ENCODE measurements at regions not wholly inside any gene's neighbourhood (a gene's known extent, or its start where the extent isn't known, plus 50 kb on each side); places are given as distances from the start of the nearest gene placed in this dataset.

DNA sequence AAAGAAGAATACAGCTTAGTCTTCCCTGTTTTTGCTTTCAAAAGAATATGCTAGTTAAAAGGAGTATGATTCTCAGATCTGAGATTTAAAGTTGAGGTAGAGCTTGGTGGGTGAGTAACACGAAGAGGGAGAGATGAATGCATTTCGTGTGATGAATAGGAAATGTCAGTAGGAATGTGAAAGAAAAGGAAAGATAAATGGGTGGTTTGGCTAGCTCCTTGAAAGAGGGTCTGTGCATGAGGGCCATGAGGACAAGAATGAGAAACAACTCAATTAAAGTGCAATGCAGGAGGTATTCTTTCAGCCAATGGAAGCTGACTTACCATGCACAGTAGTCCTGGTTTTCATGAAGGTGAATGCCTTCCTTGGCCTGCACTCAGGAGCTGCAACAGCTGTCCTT is 248.2 kb downstream of the HNMT start:
- intact Hi-C loops (cut with DNase I), result no loop called here
- TF ChIP-seq, protein P1, sequence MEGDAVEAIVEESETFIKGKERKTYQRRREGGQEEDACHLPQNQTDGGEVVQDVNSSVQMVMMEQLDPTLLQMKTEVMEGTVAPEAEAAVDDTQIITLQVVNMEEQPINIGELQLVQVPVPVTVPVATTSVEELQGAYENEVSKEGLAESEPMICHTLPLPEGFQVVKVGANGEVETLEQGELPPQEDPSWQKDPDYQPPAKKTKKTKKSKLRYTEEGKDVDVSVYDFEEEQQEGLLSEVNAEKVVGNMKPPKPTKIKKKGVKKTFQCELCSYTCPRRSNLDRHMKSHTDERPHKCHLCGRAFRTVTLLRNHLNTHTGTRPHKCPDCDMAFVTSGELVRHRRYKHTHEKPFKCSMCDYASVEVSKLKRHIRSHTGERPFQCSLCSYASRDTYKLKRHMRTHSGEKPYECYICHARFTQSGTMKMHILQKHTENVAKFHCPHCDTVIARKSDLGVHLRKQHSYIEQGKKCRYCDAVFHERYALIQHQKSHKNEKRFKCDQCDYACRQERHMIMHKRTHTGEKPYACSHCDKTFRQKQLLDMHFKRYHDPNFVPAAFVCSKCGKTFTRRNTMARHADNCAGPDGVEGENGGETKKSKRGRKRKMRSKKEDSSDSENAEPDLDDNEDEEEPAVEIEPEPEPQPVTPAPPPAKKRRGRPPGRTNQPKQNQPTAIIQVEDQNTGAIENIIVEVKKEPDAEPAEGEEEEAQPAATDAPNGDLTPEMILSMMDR (IDR thresholded peaks at IDR 0.05), result no peak
- Histone ChIP-seq H3K36me3 (no peaks in the 10 kb centered on the region), H3K27ac (no peak overlapping the region), H3K4me1 (no peaks in the 10 kb centered on the region), H3K27me3 (ENCODE audit: low read depth) (no peaks in the 10 kb centered on the region), H3K4me3 (no peak overlapping the region), H3K9me3 (no peaks in the 10 kb centered on the region)
- no peak for DNase-seq
- no peak for ATAC-seq

DNA sequence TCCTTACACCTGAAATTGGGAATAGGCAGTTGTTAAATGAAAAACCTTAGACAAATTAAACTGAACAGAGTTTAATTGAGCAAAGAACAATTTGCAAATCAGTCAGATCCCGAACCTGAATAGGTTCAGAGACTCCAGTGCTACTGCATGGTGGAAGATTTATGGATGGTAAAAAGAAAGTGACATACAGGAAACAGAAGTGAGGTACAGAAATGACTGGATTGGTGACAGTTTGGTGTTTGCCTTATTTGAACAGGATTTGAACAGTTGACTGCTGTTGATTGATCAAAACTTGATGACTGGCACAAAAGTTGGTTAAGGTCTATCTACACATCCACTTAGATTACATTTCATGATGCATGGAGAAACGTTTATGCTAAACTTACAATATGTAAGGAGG is 248.8 kb downstream of the HNMT start:
- TF ChIP-seq, protein P1 (IDR thresholded peaks at IDR 0.05), result no peak
- Histone ChIP-seq H3K4me1 (no peaks in the 10 kb centered on the region), H3K27me3 (ENCODE audit: low read depth) (no peaks in the 10 kb centered on the region), H3K9me3 (no peaks in the 10 kb centered on the region), H3K36me3 (no peaks in the 10 kb centered on the region), H3K27ac (no peak overlapping the region), H3K4me3 (no peak overlapping the region)
- intact Hi-C loops (cut with DNase I), result no loop called here
- DNase-seq (no peak), ATAC-seq (no peak)

DNA sequence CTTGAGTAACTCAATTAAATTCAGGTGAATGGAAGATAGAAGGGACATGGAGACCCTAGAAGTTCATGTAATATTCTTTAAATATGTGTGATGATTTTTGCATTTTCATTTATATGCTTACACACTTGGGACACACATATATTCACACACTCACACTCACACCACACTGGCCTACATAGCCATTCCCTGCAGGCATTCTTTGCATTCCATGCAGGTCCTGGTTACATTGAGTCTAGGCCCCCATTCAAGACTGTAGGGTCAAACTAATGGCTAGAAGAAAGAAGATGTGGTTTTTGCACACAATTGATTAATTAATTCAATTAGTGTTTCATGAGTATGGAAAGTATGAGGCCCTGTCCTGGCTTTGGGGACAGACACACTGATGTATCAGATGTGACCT is 249.4 kb downstream of the HNMT start:
- Histone ChIP-seq H3K36me3 (no peaks in the 10 kb centered on the region), H3K27ac (no peak overlapping the region), H3K4me3 (no peak overlapping the region), H3K4me1 (no peaks in the 10 kb centered on the region), H3K9me3 (no peaks in the 10 kb centered on the region), H3K27me3 (ENCODE audit: low read depth) (no peaks in the 10 kb centered on the region)
- no peak for ATAC-seq
- no peak for DNase-seq
- TF ChIP-seq, protein P1 (IDR thresholded peaks at IDR 0.05), result no peak
- intact Hi-C loops (cut with DNase I), result no loop called here

DNA sequence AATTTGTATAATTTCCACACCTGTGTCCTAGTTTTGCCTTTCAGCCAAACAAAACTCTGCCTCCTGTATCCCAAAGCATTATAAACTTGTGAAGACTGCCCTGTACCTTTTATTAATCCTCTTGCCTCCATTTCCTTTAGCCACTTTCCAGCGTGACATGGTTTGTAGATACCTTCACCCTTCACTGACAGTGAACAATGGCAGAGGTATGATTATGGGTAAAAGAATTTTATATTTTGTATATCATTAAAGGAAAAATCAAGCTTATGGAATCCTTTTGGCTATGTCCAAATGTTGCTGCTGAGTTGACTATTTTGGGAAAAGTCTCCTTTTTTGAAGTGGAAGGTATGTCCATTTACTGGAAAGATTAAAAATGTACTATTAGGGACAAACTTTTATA is 251.7 kb downstream of the HNMT start:
- Histone ChIP-seq H3K27ac (no peak overlapping the region), H3K36me3 (no peaks in the 10 kb centered on the region), H3K4me1 (no peaks in the 10 kb centered on the region), H3K4me3 (no peak overlapping the region), H3K9me3 (no peaks in the 10 kb centered on the region), H3K27me3 (ENCODE audit: low read depth) (no peaks in the 10 kb centered on the region)
- intact Hi-C loops (cut with DNase I), result no loop called here
- DNase-seq (no peak), ATAC-seq (no peak)
- TF ChIP-seq, protein P1 (IDR thresholded peaks at IDR 0.05), result no peak

DNA sequence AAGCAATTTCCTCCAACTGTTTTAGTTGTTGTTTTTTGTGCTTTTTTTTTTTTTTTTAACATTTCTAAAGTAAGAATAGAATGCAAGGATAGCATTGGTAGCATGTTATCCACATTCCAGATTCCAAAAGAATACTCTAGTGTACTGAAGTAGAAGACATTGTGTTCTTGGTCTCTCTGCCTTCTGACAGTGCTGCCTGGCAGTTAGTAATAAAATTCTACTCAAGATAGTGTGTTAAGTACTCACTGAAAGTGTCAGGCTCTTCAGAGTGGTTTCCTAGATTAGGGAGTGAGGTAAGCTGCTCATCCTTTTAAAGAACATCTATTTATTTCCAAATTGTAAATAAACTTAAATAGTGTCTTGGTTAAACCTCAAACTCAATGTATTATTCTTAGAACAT is 253.7 kb downstream of the HNMT start:
- Histone ChIP-seq H3K36me3 (no peaks in the 10 kb centered on the region), H3K4me3 (no peak overlapping the region), H3K27ac (no peak overlapping the region), H3K4me1 (no peaks in the 10 kb centered on the region), H3K27me3 (ENCODE audit: low read depth) (no peaks in the 10 kb centered on the region), H3K9me3 (no peaks in the 10 kb centered on the region)
- no peak for ATAC-seq
- intact Hi-C loops (cut with DNase I), result no loop called here
- DNase-seq, result no peak
- TF ChIP-seq, protein P1 (IDR thresholded peaks at IDR 0.05), result no peak

DNA sequence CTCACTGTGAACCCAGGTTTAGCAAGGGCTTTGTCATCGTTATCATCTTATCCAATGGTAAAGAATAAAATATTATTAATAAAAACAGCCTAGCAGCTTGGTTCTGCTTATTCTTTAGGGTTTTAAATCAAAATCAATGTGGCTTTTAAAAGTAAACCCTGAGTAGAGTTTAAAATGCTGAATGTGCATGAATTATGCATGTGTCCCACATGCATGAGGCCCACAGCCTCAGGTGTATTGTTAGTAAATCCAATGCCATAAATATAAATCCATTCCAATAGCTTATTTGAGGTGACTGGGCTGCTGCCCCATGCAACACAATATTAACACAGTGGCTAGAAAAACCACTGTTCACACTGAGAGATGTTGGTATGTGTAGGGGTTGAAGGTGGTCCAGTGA is 254.1 kb downstream of the HNMT start:
- no peak for ATAC-seq
- H3K27me3 ChIP-seq (ENCODE audit: low read depth), result no peaks in the 10 kb centered on the region
- H3K9me3 ChIP-seq, result no peaks in the 10 kb centered on the region
- no peak overlapping the region for H3K27ac ChIP-seq
- no peaks in the 10 kb centered on the region for H3K4me1 ChIP-seq
- intact Hi-C loops (cut with DNase I), result no loop called here
- H3K36me3 ChIP-seq, result no peaks in the 10 kb centered on the region
- no peak overlapping the region for H3K4me3 ChIP-seq
- TF ChIP-seq, protein P1 (IDR thresholded peaks at IDR 0.05), result no peak
- no peak for DNase-seq
